ENCODE measurements at regions not wholly inside any gene's neighbourhood (a gene's known extent, or its start where the extent isn't known, plus 50 kb on each side); places are given as distances from the start of the nearest gene placed in this dataset.

DNA sequence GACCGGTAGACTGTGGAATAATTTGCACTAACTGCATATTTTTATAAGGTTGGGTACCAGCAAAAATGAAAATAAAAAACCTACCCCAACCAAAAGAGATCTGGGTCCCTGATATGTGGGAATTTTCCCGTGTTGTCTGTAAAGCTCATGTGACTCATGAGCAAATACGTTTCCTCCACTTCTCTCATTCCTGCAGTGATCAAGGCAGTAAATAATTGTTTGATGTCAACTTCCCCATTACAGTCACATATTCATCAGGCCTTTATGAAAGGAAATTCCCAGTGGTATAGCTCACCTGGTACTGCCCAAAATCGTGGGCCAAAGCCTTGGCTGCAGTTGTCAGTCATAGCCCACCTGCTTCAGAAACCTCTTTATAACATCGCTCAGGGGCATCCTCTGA is 166.0 kb upstream of the ANK3 start:
- TF ChIP-seq, protein P1, sequence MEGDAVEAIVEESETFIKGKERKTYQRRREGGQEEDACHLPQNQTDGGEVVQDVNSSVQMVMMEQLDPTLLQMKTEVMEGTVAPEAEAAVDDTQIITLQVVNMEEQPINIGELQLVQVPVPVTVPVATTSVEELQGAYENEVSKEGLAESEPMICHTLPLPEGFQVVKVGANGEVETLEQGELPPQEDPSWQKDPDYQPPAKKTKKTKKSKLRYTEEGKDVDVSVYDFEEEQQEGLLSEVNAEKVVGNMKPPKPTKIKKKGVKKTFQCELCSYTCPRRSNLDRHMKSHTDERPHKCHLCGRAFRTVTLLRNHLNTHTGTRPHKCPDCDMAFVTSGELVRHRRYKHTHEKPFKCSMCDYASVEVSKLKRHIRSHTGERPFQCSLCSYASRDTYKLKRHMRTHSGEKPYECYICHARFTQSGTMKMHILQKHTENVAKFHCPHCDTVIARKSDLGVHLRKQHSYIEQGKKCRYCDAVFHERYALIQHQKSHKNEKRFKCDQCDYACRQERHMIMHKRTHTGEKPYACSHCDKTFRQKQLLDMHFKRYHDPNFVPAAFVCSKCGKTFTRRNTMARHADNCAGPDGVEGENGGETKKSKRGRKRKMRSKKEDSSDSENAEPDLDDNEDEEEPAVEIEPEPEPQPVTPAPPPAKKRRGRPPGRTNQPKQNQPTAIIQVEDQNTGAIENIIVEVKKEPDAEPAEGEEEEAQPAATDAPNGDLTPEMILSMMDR (optimal IDR thresholded peaks at IDR 0.05 in 1 of 3, IDR thresholded peaks at IDR 0.05 in 1 of 3, conservative IDR thresholded peaks at IDR 0.05 in 1 of 3; ENCODE audit: extremely low read depth in 1 of 3, insufficient read depth in 2 of 3, low read length in 3 of 3) = no peak
- TF ChIP-seq EZH2 (IDR thresholded peaks at IDR 0.05; ENCODE audit: low read length) = no peak
